ENCODE measurements at regions not wholly inside any gene's neighbourhood (a gene's known extent, or its start where the extent isn't known, plus 50 kb on each side); places are given as distances from the start of the nearest gene placed in this dataset.

DNA sequence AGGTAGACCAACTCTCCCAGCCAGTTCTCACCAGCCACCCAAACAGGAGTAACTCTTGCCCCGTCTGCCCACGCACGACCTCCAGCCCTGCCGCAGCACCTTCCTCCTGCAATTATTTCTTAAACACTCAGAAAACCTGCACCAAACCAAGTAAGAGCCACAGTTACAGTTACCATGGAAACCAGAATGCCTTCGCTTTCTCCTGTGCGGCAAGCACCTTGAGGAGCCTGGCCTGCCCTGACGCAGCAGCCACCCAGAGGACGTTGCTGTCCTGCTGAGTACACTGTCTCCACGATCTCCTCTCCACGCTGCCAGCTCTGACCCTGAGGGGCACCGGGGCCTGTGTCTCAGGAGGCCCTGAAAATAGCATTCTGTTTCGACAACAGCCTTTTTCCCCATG, 94.3 kb upstream of the SMIM21 start:
- no peak for DNase-seq
- Histone ChIP-seq H3K9me3 (replicated peaks; ENCODE audit: control insufficient read depth, low read depth, low read length) (no peaks in the 10 kb centered on the region), H3K27ac (ENCODE audit: low read length) (no peak overlapping the region), H3K36me3 (ENCODE audit: control insufficient read depth, insufficient read depth, low read length) (no peaks in the 10 kb centered on the region), H3K27me3 (ENCODE audit: control insufficient read depth, insufficient read depth, low read length) (no peaks in the 10 kb centered on the region), H3K4me1 (ENCODE audit: control insufficient read depth, insufficient read depth, low read length) (no peaks in the 10 kb centered on the region), H3K4me3 (ENCODE audit: low read length) (no peak overlapping the region)
- 59% methylated on average over 12 of the region's 12 CpGs for WGBS (ENCODE audit: insufficient coverage)

DNA sequence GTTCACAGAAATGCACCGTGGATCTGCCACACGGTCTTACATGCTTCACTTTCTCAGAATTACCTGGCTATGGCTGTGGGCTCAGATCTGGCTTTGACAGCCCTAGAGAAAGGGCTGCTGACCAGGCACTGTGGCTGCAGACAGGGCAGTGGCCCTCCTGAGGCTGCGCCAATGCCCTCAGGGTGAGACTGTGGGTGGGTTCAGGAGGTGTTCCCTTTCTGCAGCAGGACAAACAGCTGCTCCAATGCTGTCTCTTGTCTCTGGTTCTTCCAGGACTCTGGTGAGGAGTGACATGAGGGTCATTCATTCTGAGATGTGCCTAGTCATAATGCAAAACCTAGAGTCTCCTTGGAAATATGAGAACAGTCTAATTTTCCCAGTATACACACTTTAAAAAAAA, 90.5 kb upstream of the SMIM21 start:
- no peak overlapping the region for H3K4me3 ChIP-seq (ENCODE audit: low read length)
- no peak overlapping the region for H3K27ac ChIP-seq (ENCODE audit: low read length)
- 83% methylated on average over 3 of the region's 3 CpGs for WGBS (ENCODE audit: insufficient coverage)
- H3K4me1 ChIP-seq (ENCODE audit: control insufficient read depth, insufficient read depth, low read length) = no peaks in the 10 kb centered on the region
- H3K9me3 ChIP-seq (replicated peaks; ENCODE audit: control insufficient read depth, low read depth, low read length) = peaks cover 2% of the 10 kb centered on the region
- no peak for DNase-seq
- no peaks in the 10 kb centered on the region for H3K27me3 ChIP-seq (ENCODE audit: control insufficient read depth, insufficient read depth, low read length)
- H3K36me3 ChIP-seq (ENCODE audit: control insufficient read depth, insufficient read depth, low read length) = no peaks in the 10 kb centered on the region

DNA sequence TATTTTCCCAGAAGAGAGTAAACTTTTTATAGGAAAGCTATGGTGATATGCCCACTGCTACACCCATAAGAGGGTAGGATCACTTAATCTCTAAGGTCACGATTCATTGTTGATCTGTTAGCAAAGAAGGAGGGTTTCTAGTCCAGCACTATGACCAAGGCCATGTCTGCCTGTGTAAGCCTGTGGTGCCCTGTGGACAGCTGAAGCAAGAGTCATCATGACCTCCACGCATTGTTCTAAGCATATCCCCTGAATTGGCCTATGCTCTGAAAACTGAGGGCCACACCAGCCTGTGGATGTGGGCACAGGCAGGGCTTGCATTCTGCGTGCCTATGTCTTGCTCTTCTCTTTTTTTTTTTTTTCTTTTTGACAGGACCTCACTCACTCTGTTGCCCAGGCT, 89.8 kb upstream of the SMIM21 start:
- DNase-seq = no peak
- no peaks in the 10 kb centered on the region for H3K36me3 ChIP-seq (ENCODE audit: control insufficient read depth, insufficient read depth, low read length)
- no peak overlapping the region for H3K4me3 ChIP-seq (ENCODE audit: low read length)
- no peaks in the 10 kb centered on the region for H3K27me3 ChIP-seq (ENCODE audit: control insufficient read depth, insufficient read depth, low read length)
- WGBS (ENCODE audit: insufficient coverage) = 100% methylated on average over 2 of the region's 3 CpGs
- H3K4me1 ChIP-seq (ENCODE audit: control insufficient read depth, insufficient read depth, low read length) = no peaks in the 10 kb centered on the region
- H3K9me3 ChIP-seq (replicated peaks; ENCODE audit: control insufficient read depth, low read depth, low read length) = peaks cover 2% of the 10 kb centered on the region
- H3K27ac ChIP-seq (ENCODE audit: low read length) = no peak overlapping the region

DNA sequence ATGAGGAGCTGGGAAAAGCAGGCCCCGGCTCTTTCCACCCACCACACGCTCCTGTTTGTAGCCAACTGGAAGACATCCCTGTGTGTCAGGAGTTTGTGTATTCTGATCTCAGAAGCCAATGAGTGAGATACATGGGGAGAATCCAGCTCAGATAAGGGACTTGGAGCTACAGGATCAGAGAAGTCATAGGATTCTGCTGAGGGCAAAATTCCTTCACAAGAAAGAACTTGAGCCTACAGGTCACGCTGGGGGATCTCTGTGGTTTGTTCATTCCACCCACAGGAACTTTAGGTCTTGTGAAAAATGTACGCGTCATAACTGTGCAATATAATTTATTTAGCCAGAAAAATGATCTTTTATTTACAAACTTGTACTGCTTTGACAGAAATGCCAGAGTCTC, 80.1 kb upstream of the SMIM21 start:
- Histone ChIP-seq H3K27me3 (ENCODE audit: control insufficient read depth, insufficient read depth, low read length) (no peaks in the 10 kb centered on the region), H3K4me3 (ENCODE audit: low read length) (no peak overlapping the region), H3K36me3 (ENCODE audit: control insufficient read depth, insufficient read depth, low read length) (no peaks in the 10 kb centered on the region), H3K27ac (ENCODE audit: low read length) (no peak overlapping the region), H3K9me3 (replicated peaks; ENCODE audit: control insufficient read depth, low read depth, low read length) (peaks cover 3% of the 10 kb centered on the region), H3K4me1 (ENCODE audit: control insufficient read depth, insufficient read depth, low read length) (no peaks in the 10 kb centered on the region)
- DNase-seq = no peak
- WGBS (ENCODE audit: insufficient coverage) = no CpG with 5 or more reads among the region's 5 CpGs

DNA sequence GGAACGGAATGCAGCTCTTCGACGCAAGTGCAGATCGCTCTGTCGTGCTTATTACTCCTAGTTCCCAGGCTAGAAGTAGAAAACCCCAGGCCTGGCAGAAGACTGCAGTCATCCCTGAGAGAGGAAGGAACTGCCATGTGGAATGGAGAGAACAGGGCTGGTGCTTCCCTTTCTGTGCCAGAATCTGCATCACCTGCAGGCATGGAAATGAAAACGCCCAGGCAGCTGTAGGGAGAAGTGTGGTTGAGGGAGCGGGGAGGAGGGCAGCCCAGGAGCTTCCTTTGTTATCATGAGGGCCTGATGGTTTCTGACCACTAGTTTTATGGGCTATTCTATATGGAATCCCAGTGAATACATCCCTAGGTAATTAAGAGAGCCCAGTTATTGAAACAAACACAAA, 79.4 kb upstream of the SMIM21 start:
- 77% methylated on average over 5 of the region's 7 CpGs for WGBS (ENCODE audit: insufficient coverage)
- DNase-seq = no peak
- no peaks in the 10 kb centered on the region for H3K27me3 ChIP-seq (ENCODE audit: control insufficient read depth, insufficient read depth, low read length)

DNA sequence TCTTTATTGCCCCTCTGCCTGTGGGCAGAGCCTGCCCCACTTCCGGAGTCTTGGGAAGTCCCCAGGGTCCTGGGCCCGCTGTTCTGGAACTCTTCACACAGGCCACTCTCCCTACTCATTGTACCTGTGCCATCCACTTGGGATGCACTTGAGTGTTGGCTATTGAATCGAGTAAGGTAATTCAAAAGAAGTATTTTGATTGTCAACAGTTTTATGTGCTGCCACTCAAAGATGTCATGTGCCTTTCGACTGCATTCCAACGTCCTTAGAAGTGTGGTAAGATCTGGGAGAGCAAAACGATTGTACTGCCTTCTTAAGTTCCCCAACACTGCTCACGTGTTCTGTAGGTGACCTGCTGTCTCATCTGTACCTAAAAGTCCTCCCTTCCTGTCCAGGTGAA, 77.0 kb upstream of the SMIM21 start:
- Histone ChIP-seq H3K27ac (ENCODE audit: low read length) (no peak overlapping the region), H3K4me1 (ENCODE audit: control insufficient read depth, insufficient read depth, low read length) (no peaks in the 10 kb centered on the region), H3K27me3 (ENCODE audit: control insufficient read depth, insufficient read depth, low read length) (no peaks in the 10 kb centered on the region), H3K9me3 (replicated peaks; ENCODE audit: control insufficient read depth, low read depth, low read length) (no peaks in the 10 kb centered on the region), H3K4me3 (ENCODE audit: low read length) (no peak overlapping the region), H3K36me3 (ENCODE audit: control insufficient read depth, insufficient read depth, low read length) (no peaks in the 10 kb centered on the region)
- 65% methylated on average over 5 of the region's 7 CpGs for WGBS (ENCODE audit: insufficient coverage)
- DNase-seq = no peak

More for the DNA sequence above, 79.4 kb upstream of the SMIM21 start:
- no peak overlapping the region for H3K27ac ChIP-seq (ENCODE audit: low read length)
- H3K4me1 ChIP-seq (ENCODE audit: control insufficient read depth, insufficient read depth, low read length) = no peaks in the 10 kb centered on the region
- no peaks in the 10 kb centered on the region for H3K9me3 ChIP-seq (replicated peaks; ENCODE audit: control insufficient read depth, low read depth, low read length)
- no peak overlapping the region for H3K4me3 ChIP-seq (ENCODE audit: low read length)
- no peaks in the 10 kb centered on the region for H3K36me3 ChIP-seq (ENCODE audit: control insufficient read depth, insufficient read depth, low read length)

DNA sequence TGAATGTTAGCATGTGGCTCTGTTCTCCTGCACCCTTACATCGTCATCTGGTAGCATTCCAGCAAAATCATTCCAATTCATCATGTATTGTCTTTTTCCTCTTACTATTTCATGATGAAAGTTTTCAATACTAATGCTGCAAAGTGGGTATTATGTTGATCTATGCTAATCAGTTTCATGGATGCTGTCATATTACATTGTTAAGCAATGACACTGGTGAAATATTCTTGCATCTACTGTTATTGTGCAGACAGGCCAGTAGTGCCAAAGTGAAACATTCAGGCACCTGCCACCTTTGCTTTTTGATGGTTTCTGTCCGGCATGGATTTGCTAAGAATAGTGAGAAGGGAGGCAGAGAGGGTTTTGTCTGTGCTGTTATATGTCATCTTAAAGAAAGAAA, 76.1 kb upstream of the SMIM21 start:
- no peaks in the 10 kb centered on the region for H3K36me3 ChIP-seq (ENCODE audit: control insufficient read depth, insufficient read depth, low read length)
- WGBS (ENCODE audit: insufficient coverage) = 67% methylated on average over 1 of the region's 2 CpGs
- H3K27me3 ChIP-seq (ENCODE audit: control insufficient read depth, insufficient read depth, low read length) = no peaks in the 10 kb centered on the region
- H3K27ac ChIP-seq (ENCODE audit: low read length) = no peak overlapping the region
- DNase-seq = no peak
- H3K4me3 ChIP-seq (ENCODE audit: low read length) = no peak overlapping the region
- no peaks in the 10 kb centered on the region for H3K9me3 ChIP-seq (replicated peaks; ENCODE audit: control insufficient read depth, low read depth, low read length)
- no peaks in the 10 kb centered on the region for H3K4me1 ChIP-seq (ENCODE audit: control insufficient read depth, insufficient read depth, low read length)

DNA sequence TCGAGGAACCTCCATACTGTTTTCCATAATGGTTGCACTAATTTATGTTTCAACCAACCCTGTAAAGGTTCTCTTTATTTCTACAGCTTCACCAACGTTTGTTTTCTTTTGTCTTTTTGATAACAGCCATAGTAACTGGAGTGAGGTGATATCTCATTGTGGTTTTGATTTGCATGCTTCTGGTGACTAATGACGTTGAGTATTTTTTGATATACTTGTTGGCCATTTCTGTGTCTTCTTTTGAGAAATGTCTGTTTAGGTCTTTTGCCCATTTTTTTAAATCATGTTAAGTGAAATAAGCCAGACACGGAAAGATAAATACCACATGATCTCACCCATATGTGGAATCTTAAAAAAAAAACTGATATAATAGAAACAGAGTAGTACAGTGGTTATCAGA, 74.8 kb upstream of the SMIM21 start:
- no peaks in the 10 kb centered on the region for H3K36me3 ChIP-seq (ENCODE audit: control insufficient read depth, insufficient read depth, low read length)
- no peak overlapping the region for H3K27ac ChIP-seq (ENCODE audit: low read length)
- no peak overlapping the region for H3K4me3 ChIP-seq (ENCODE audit: low read length)
- H3K27me3 ChIP-seq (ENCODE audit: control insufficient read depth, insufficient read depth, low read length) = no peaks in the 10 kb centered on the region
- no peak for DNase-seq
- no CpG with 5 or more reads among the region's 4 CpGs for whole genome bisulfite sequencing (ENCODE audit: insufficient coverage)
- H3K9me3 ChIP-seq (replicated peaks; ENCODE audit: control insufficient read depth, low read depth, low read length) = no peaks in the 10 kb centered on the region
- H3K4me1 ChIP-seq (ENCODE audit: control insufficient read depth, insufficient read depth, low read length) = no peaks in the 10 kb centered on the region

DNA sequence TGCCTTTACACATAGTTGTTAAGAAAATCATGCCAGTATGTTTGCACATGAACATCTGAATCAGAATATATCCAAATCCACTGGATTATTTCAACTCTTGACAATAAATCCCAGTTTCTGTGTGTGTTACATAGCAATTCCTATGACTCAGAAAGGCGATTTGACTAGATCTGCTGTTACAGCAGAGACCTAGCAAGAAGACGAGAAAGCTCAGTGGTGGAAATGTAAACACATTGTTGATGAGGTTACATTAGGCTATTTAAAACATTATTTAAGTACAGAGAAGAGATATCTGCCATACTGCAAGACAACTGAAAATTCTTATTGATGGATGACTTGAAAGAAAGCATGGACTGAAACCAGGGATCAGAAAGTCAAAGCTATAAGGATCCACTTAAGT, 73.0 kb upstream of the SMIM21 start:
- H3K4me1 ChIP-seq (ENCODE audit: control insufficient read depth, insufficient read depth, low read length) = no peaks in the 10 kb centered on the region
- H3K4me3 ChIP-seq (ENCODE audit: low read length) = no peak overlapping the region
- H3K9me3 ChIP-seq (replicated peaks; ENCODE audit: control insufficient read depth, low read depth, low read length) = no peaks in the 10 kb centered on the region
- no peak for DNase-seq
- H3K27me3 ChIP-seq (ENCODE audit: control insufficient read depth, insufficient read depth, low read length) = no peaks in the 10 kb centered on the region
- H3K27ac ChIP-seq (ENCODE audit: low read length) = no peak overlapping the region
- WGBS (ENCODE audit: insufficient coverage) = no CpG with 5 or more reads among the region's 2 CpGs
- no peaks in the 10 kb centered on the region for H3K36me3 ChIP-seq (ENCODE audit: control insufficient read depth, insufficient read depth, low read length)

DNA sequence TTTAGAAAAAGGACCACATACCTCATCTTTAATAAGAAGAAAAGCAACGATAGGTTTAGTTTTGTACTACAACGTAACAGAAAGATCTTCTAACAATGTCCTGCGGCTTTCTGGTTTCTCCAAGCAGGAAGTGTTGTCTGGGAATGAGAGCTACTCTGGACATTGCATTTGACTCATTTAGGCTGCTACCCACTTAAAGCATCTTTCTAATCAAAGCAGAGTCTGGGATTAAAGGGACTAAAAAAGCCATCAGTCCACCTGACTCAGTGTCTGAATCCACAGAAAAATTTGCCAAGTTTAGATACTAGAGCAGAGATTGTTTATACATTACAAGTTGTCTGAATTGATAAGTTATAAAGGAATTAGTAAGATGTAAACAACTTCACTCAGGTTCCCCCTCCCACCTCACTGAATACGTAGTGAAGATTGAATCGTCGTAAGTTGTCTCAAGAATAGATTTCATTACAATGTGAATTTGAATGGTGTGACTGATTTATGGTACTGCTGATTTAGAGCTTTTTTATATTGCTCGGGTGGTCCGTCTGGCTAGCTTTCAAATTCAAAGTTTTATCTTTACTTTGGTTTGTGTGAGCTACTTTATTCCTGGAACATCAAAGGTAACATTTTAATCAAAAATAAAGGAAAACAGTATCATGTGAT, 70.2 kb upstream of the SMIM21 start:
- no peaks in the 10 kb centered on the region for H3K36me3 ChIP-seq (ENCODE audit: control insufficient read depth, insufficient read depth, low read length)
- DNase-seq = no peak
- no peaks in the 10 kb centered on the region for H3K27me3 ChIP-seq (ENCODE audit: control insufficient read depth, insufficient read depth, low read length)
- no peak overlapping the region for H3K4me3 ChIP-seq (ENCODE audit: low read length)
- no peaks in the 10 kb centered on the region for H3K9me3 ChIP-seq (replicated peaks; ENCODE audit: control insufficient read depth, low read depth, low read length)
- WGBS (ENCODE audit: insufficient coverage) = no CpG with 5 or more reads among the region's 8 CpGs
- H3K27ac ChIP-seq (ENCODE audit: low read length) = no peak overlapping the region
- no peaks in the 10 kb centered on the region for H3K4me1 ChIP-seq (ENCODE audit: control insufficient read depth, insufficient read depth, low read length)

DNA sequence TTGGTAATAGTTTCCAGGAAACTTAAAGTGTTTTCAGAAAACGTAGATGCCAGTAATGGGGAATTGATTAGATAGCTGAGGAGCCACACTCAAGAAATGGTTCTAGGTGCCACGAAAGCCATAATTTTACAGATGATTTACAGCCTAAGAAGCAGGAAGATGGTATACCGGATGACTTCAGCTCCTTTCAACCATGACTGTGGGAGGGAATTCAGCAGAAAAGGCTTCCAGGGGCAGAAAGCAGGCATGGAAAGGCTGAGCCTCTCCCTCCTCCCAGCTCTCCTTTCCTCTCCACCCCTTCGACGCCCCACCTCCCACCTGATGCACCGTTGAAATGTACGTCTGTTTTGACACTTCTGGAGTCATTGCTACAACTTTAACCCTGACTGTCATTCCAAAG, 68.6 kb upstream of the SMIM21 start:
- WGBS (ENCODE audit: insufficient coverage) = 76% methylated on average over 2 of the region's 7 CpGs
- Histone ChIP-seq H3K9me3 (replicated peaks; ENCODE audit: control insufficient read depth, low read depth, low read length) (no peaks in the 10 kb centered on the region), H3K27me3 (ENCODE audit: control insufficient read depth, insufficient read depth, low read length) (no peaks in the 10 kb centered on the region), H3K4me3 (ENCODE audit: low read length) (no peak overlapping the region), H3K27ac (ENCODE audit: low read length) (no peak overlapping the region), H3K36me3 (ENCODE audit: control insufficient read depth, insufficient read depth, low read length) (no peaks in the 10 kb centered on the region), H3K4me1 (ENCODE audit: control insufficient read depth, insufficient read depth, low read length) (no peaks in the 10 kb centered on the region)
- DNase-seq = no peak
